Fibroblast of skin of right quadriceps (primary cell): ENCODE measurements at regions not wholly inside any gene's neighbourhood (a gene's known extent, or its start where the extent isn't known, plus 50 kb on each side); places are given as distances from the start of the nearest gene placed in this dataset.
"Not testable (repeated sequence)": the region's sequence is repeated elsewhere in the genome, so short reads cannot be mapped to it uniquely, and the experiment has no call there.

Source experiments
- DNase-seq: peaks from one replicate; pipeline ENCODE4 v3.0.0-alpha.2; 2013

GRCh38 chr9:6160579-6160978 is 55.0 kb upstream of the IL33 start:
- no peak for DNase-seq

DNA sequence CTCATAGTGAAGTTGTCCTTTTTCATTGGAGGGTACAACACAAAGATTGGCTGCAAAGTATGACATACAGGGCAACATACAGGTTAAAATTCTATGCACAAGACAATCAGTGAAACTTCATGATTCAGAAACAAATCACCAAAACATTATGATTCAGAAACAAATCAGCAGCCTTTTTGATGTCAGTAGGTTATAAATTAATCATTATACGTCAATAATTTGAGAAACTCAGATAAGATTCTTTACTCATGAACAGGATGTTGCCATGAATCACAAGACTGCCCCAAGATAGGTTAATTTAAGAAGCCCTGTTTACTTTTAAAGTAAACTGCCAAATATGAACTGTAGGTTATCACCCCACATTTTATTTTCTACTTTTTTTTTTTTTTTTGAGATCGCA is 62.2 kb upstream of the IL33 start:
- DNase-seq: no peak

DNA sequence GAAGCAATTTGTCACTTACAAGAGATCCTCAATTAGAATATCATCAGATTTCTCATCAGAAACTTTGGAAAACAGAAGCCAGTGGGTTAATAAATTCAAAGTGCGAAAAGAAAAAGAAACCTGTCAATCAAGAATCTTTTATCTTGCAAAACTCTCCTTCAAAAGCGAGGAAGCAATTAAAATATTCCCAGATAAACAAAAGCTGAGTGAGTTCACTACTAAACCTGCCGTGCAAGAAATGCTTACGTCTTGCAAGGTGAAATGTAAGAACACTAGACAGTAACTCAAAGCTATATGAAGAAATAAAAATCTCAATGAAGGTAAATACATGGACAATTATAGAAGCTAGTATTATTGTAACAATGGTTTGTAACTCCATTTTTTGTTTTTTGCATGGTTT is 62.8 kb upstream of the IL33 start:
- DNase-seq: no peak

- no peak for DNase-seq
Observed at GRCh38 chr9:6150483-6150882, 65.1 kb upstream of the IL33 start.

- DNase-seq: no peak
Observed at GRCh38 chr9:6149315-6149714, 66.3 kb upstream of the IL33 start.

- no peak for DNase-seq
Observed at GRCh38 chr9:6147846-6148245, 67.8 kb upstream of the IL33 start.

DNA sequence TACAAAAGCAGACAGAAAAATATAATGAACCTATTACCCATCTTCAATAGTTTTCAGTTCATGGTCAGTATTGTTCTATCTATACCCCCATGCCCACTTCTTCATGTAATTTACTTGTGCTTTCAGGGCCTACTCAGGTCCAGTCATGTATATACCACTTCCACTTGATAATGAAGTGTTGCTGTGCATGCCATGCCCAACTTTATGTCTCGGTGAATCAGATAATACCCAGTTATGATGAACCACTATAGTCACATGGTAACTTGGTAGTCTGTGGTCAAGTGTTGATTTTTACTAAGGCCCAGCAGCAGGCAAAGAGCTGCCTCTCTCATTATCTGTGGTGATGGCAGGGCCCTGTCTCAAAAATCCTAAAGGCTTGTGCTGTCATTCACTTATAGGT is 70.7 kb upstream of the IL33 start:
- DNase-seq: no peak

GRCh38 chr9:6142799-6143454 is 72.7 kb upstream of the IL33 start:
- DNase-seq: no peak

DNA sequence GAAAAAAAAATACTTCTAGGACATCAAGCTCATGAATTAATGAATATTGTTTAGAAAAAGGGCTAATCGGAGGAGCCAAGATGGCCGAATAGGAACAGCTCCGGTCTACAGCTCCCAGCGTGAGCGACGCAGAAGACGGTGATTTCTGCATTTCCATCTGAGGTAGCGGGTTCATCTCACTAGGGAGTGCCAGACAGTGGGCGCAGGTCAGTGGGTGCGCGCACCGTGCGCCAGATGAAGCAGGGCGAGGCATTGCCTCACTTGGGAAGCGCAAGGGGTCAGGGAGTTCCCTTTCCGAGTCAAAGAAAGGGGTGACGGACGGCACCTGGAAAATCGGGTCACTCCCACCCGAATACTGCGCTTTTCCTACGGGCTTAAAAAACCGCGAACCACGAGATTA is 79.8 kb upstream of the IL33 start:
- not testable (repeated sequence) for DNase-seq

- no peak for DNase-seq
Observed at GRCh38 chr9:6134661-6135180, 80.9 kb upstream of the IL33 start.

DNA sequence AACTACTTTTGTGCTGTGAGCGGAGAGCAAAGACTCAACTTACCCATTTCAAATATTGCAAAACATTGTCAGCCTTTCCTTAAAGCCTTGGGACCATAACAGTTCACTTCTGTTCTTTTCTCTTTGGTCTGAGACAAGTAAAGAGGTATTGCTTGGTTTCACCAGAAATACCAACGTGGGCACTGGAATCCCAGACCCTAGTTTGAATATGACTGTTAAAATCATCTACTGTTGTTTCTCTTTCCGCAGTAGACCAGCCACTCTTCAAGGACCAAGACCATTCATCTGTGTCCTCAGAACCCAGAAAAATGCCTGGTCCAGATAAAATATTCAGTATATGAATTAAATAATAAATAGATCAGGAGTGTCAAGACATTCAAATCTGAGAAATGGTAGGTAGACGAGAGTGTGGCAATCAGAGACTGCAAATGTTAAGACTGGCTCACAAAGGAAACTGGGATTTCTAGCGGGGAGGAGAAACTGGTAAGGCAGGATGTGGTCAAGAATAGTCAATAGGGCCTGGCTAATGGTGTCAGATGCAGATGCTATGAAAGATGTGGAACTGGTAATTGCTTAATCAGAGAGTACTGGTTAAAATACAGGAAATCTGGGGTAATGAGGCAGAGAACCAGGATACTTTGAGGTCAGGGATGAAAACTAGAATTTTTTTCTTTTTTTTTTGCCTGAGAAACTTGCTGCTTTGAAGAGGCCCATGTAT is 82.1 kb upstream of the IL33 start:
- no peak for DNase-seq

DNA sequence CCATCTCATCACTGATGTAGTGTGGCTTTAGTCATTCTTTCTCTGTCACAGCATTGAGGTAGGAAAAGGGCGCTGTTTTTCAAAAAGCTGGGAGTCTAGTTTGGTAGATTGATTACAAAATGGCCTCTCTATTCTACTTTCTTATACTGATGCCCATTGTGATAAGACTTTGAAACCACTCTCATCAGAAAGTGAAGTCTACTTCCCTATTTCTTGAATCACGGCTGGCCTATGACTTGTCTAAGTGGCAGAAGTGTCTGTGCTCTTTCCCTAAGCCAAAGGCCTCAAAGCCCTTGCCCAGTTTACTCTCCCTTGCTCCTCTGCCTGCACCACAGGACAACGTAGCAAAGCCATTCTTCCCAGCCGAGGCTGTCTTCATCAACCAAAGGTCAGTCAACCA is 83.0 kb upstream of the IL33 start:
- no peak for DNase-seq

DNA sequence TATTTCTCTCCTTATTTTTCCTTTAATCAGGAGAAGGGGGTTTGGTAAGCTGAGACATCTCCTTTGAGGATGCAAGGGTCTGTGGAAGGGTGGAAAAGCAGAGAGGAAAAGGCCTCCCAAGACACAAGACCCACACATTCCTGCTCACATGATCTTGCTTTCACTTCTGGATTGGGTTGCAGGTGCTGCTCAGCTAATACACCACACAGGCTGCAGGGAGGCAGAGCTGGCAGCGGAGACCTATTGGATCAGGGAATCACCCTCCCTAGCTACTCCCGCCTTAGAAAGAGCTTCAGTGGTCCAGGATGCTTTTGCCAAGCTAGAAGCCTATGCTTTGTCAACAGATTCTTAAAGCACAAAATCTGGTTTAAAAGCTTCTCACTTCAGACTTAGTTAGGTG is 87.6 kb upstream of the IL33 start:
- no peak for DNase-seq

DNA sequence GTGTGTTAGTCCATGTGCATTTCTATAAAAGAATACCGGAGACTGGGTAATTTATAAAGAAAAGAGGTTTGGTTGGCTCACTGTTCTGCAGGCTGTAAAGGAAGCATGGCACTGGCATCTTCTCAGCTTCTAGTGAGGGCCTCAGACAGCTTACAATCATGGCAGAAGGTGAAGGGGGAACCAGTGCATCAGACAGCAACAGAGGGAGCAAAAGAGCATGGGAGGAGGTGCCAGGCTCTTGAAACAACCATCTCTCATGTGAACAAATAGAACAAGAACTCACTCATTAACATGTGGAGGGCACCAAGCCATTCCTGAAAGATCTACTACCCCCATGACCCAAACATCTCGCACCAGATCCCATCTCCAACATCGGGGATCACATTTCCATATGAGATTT is 89.2 kb upstream of the IL33 start:
- DNase-seq: no peak

DNA sequence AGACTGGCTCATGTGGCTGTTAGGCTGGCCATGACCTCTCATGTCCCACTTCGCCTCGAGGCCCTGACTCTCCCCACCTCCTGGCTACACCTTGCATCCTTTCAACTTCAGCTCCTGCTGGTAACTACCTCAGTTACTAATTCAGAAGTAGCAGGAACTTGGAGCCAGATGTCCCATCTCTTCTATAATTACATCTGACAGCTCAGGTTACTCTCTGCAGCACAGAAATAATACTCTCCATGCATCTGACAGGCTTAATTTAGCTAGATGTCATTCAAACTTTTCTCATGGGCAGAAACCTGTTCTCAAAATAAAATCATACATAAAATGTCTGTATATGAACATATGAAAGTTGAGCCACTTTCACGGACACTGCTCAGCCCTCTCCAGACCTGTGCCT is 92.2 kb upstream of the IL33 start:
- no peak for DNase-seq

DNA sequence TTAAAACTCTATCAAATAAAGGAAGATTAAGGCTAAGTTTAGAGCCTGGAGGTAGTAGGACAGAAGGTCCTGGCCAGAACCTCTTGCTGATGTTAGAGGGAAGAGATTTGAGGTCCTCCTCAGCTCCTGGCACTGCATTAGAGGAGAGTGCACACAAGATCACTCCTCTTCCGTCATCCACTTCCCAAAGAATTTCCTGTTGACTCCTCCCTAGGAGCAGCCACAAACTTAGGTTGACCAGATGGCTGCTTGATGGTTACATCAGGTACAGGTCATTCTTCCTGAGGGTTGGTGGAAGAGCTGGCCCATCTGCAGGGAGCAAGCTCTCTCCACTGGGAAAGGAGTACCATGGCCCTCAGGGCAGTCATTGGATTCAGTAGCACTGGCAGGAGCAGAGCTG is 93.9 kb upstream of the IL33 start:
- DNase-seq: no peak

GRCh38 chr9:6114424-6114823 is 99.0 kb upstream of the RANBP6 start:
- no peak for DNase-seq

DNA sequence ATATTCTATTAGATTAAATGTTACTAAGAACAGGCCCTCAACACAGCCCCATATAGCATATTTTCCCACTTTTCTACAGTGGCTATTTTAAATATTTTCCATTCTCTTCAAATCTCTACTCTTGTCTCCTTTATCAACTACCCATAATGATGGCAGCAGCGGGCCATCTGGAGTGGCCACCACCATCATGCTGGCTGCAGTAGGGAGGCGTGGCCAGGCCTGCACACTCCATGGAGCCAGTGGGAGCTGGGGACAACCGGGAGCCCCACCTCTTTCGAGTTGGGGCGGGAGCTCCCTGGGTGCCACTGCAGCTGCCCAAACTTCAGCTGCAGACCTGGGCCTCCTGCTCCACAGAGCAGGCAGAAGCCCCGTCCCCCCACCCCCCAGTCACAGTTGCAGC is 98.4 kb upstream of the RANBP6 start:
- no peak for DNase-seq

- DNase-seq: no peak
Observed at GRCh38 chr9:6113312-6113711, 97.9 kb upstream of the RANBP6 start.

DNA sequence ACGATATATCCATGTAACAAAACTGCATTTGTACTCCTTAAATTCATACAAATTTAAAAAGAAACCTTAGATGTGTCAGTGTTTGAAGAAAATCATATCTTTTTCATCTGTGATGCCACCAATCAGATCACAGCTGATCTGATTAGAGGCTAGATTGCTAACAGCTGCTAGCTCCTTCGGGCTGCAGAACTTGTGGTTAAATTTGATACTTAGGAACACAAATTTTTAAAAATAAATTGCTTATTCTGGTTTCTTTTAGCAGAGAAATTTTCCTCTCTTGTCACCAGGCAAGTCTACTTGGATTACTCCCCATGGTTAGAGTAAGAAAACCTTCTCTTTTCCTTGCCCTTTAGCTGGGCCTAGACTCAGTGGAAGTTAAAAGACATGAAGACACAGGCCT is 94.6 kb upstream of the RANBP6 start:
- DNase-seq: no peak

GRCh38 chr9:6109571-6109970 is 94.1 kb upstream of the RANBP6 start:
- no peak for DNase-seq

- peak; percentile 44 for DNase-seq
Observed at GRCh38 chr9:6106711-6107339, 91.4 kb upstream of the RANBP6 start.

DNA sequence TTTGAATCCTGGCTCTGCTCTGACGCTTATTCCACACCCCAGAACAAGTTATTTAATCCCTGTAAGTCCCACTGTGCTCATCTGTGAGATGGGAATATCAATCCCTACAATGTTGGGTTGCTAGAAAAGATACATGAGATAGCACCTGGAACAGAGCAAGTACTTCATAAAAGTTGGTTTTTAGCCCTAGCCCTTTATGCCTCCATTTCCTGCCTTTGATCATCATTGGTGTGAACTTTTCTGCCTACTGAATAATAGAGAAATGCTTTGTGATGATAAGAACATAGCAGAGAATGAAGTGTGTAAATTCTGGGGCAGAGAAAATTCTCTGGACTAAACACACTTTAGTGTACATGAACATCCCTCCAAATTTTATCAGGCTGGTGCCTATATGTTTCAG is 90.3 kb upstream of the RANBP6 start:
- no peak for DNase-seq

DNA sequence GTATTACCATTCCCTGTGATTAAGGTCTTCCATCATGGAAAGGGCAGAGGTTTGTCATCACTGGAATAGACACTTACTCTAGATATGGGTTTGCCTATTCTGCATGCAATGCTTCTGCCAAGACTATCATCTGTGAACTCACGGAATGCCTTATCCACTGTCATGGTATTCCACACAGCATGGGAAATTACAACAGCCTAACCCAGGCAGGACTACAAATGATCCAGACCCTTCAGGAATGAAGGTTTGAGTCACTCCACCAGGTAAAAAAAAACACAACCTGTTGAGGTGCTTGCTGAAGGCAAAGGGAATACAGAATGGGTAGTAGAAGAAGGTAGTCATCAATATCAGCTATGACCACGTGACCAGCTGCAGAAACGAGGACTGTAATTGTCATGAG is 89.0 kb upstream of the RANBP6 start:
- not testable (repeated sequence) for DNase-seq
